NT2/D1 (cell line): ENCODE measurements at regions not wholly inside any gene's neighbourhood (a gene's known extent, or its start where the extent isn't known, plus 50 kb on each side); places are given as distances from the start of the nearest gene placed in this dataset.

ENCODE experiments used
- DNase-seq: peaks from one replicate; pipeline ENCODE4 v3.0.0-alpha.2; 2011; ENCODE audit warnings: low read depth, low spot score
- H3K27me3 ChIP-seq: 2 replicates; pipeline ENCODE4 v1.6.0; 2011; ENCODE audit warnings: mild to moderate bottlenecking; ENCODE audit not compliant: insufficient read length, insufficient read depth
- H3K36me3 ChIP-seq: 2 replicates; pipeline ENCODE4 v1.6.1; 2011; ENCODE audit warnings: mild to moderate bottlenecking, low read length, mixed read lengths; ENCODE audit not compliant: insufficient read depth, insufficient read length
- H3K4me1 ChIP-seq: 2 replicates; pipeline ENCODE4 v1.5.1; 2011; ENCODE audit not compliant: insufficient read depth, insufficient read length
- H3K4me3 ChIP-seq: 2 replicates; pipeline ENCODE4 v1.5.1; 2011; ENCODE audit warnings: low read depth; ENCODE audit not compliant: insufficient read length
- H3K9ac ChIP-seq: 2 replicates; pipeline ENCODE4 v1.6.0; 2011; ENCODE audit warnings: low read depth; ENCODE audit not compliant: insufficient read length
- H3K9me3 ChIP-seq: 2 replicates; pipeline ENCODE4 v1.5.1; 2011; ENCODE audit warnings: mild to moderate bottlenecking, low read length; ENCODE audit not compliant: insufficient read depth
- SUZ12 ChIP-seq: IDR thresholded peaks from 2 replicates; pipeline ENCODE4 v1.6.1; 2011; ENCODE audit not compliant: insufficient read length, insufficient read depth; ENCODE audit errors: extremely low read depth
- YY1 ChIP-seq: IDR thresholded peaks from 2 replicates; pipeline ENCODE4 v1.6.1; 2011; ENCODE audit not compliant: insufficient read length, insufficient read depth
- ZNF274 ChIP-seq: IDR thresholded peaks from 2 replicates; pipeline ENCODE4 v1.6.1; 2011; ENCODE audit warnings: mild to moderate bottlenecking, low read depth, low read length

GRCh38 chr10:70991140-70992124 lies 103.1 kb upstream of the PCBD1 start:
- TF ChIP-seq YY1 (no peak), ZNF274 (no peak), SUZ12 (no peak)
- Histone ChIP-seq H3K9me3 (no peaks in the 10 kb centered on the region), H3K27me3 (no peaks in the 10 kb centered on the region), H3K4me1 (peaks cover 4% of the 10 kb centered on the region), H3K4me3 (no peak overlapping the region), H3K9ac (no peak overlapping the region), H3K36me3 (no peaks in the 10 kb centered on the region)
- no peak for DNase-seq

GRCh38 chr10:70992436-70992835 lies 104.1 kb upstream of the PCBD1 start:
- no peak overlapping the region for H3K4me3 ChIP-seq
- peaks cover 6% of the 10 kb centered on the region for H3K27me3 ChIP-seq
- no peaks in the 10 kb centered on the region for H3K36me3 ChIP-seq
- peaks cover 4% of the 10 kb centered on the region for H3K4me1 ChIP-seq
- H3K9me3 ChIP-seq = no peaks in the 10 kb centered on the region
- TF ChIP-seq ZNF274 (no peak), YY1 (no peak), SUZ12 (no peak)
- DNase-seq = no peak
- no peak overlapping the region for H3K9ac ChIP-seq

GRCh38 chr10:70993051-70993450 lies 104.7 kb upstream of the PCBD1 start:
- Histone ChIP-seq H3K4me3 (no peak overlapping the region), H3K4me1 (peaks cover 4% of the 10 kb centered on the region), H3K27me3 (peaks cover 9% of the 10 kb centered on the region), H3K9ac (no peak overlapping the region), H3K36me3 (no peaks in the 10 kb centered on the region), H3K9me3 (no peaks in the 10 kb centered on the region)
- TF ChIP-seq SUZ12 (no peak), ZNF274 (no peak), YY1 (no peak)
- no peak for DNase-seq

- Histone ChIP-seq H3K9ac (no peak overlapping the region), H3K4me1 (no peaks in the 10 kb centered on the region), H3K27me3 (peaks cover 9% of the 10 kb centered on the region), H3K36me3 (no peaks in the 10 kb centered on the region), H3K9me3 (no peaks in the 10 kb centered on the region), H3K4me3 (no peak overlapping the region)
- no peak for DNase-seq
- TF ChIP-seq ZNF274 (no peak), SUZ12 (no peak), YY1 (no peak)
These were observed 108.2 kb upstream of the PCBD1 start for GRCh38 chr10:70996549-70996948.

- H3K4me1 ChIP-seq = no peaks in the 10 kb centered on the region
- no peak for TF ChIP-seq SUZ12
- TF ChIP-seq ZNF274 = no peak
- no peak for TF ChIP-seq YY1
- H3K36me3 ChIP-seq = no peaks in the 10 kb centered on the region
- no peak overlapping the region for H3K4me3 ChIP-seq
- no peaks in the 10 kb centered on the region for H3K9me3 ChIP-seq
- H3K27me3 ChIP-seq = peaks cover 9% of the 10 kb centered on the region
- DNase-seq = no peak
- H3K9ac ChIP-seq = no peak overlapping the region
These were observed 108.9 kb upstream of the PCBD1 start for GRCh38 chr10:70997236-70997635.

GRCh38 chr10:70998086-70998485 lies 109.7 kb upstream of the PCBD1 start:
- no peak for TF ChIP-seq SUZ12
- no peak for TF ChIP-seq ZNF274
- no peak for TF ChIP-seq YY1
- no peak overlapping the region for H3K4me3 ChIP-seq
- no peaks in the 10 kb centered on the region for H3K9me3 ChIP-seq
- DNase-seq = no peak
- H3K27me3 ChIP-seq = peaks cover 9% of the 10 kb centered on the region
- no peak overlapping the region for H3K9ac ChIP-seq
- no peaks in the 10 kb centered on the region for H3K4me1 ChIP-seq
- no peaks in the 10 kb centered on the region for H3K36me3 ChIP-seq

- no peak for DNase-seq
- H3K4me3 ChIP-seq = no peak overlapping the region
- no peaks in the 10 kb centered on the region for H3K9me3 ChIP-seq
- H3K36me3 ChIP-seq = no peaks in the 10 kb centered on the region
- TF ChIP-seq SUZ12 (no peak), YY1 (no peak), ZNF274 (no peak)
- peaks cover 6% of the 10 kb centered on the region for H3K4me1 ChIP-seq
- H3K27me3 ChIP-seq = peaks cover 9% of the 10 kb centered on the region
- no peak overlapping the region for H3K9ac ChIP-seq
These were observed 113.1 kb upstream of the PCBD1 start for GRCh38 chr10:71001470-71001869.
